ENCODE measurements at regions not wholly inside any gene's neighbourhood (a gene's known extent, or its start where the extent isn't known, plus 50 kb on each side); places are given as distances from the start of the nearest gene placed in this dataset.
A peak's percentile ranks its signal among the peaks of the same experiment; 100 is the strongest.
"Not testable (repeated sequence)": the region's sequence is repeated elsewhere in the genome, so short reads cannot be mapped to it uniquely, and the experiment has no call there.

DNA sequence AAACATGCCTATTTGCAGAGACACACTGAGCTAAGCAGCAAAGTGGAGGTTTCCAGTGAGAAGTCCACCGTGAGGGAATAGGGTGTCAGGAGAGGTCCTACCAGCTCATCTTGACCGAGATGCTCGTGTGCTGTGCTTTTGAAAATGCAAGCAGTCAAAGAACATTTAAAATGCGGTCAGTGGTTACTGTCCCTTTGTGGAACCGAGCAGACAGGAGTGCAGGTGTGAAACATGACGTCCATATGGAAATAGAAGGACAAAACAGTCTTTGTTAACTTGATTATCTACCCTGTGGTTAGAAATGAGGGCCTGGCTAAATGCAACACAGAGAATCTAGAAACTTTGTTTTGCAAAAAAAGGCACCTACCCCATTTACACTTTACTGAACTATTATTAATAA, 473.3 kb downstream of the SPATA31A6 start:
- H3K4me3 ChIP-seq; H3K9me3 ChIP-seq; H3K36me3 ChIP-seq; DNase-seq (ENCODE audit: low spot score); H3K4me1 ChIP-seq; H3K27ac ChIP-seq; H3K27me3 ChIP-seq: not testable (repeated sequence)

- H3K4me3 ChIP-seq; H3K27me3 ChIP-seq; H3K36me3 ChIP-seq; H3K4me1 ChIP-seq; H3K27ac ChIP-seq; H3K9me3 ChIP-seq; DNase-seq (ENCODE audit: low spot score): not testable (repeated sequence)
Observed at GRCh38 chr9:42657496-42657895, 474.0 kb downstream of the SPATA31A6 start.

DNA sequence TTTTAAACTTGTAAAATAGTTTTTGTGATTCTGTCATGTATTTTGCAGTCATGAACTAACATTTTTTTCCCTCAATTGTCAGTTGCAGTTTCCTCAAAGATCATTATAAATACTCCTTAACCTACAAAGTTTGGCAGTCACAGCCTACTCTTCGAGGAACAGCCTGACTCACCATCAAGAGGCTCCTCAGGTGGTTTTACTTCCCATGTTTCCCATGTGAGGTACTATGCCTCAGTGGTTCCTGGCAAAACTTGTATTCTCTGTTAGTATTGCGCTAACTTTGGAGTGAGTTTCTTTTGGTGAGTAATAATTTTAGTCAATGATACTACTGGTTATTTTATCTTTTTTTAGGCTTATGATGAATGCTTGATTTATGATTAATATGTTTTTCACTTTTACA, 513.7 kb downstream of the SPATA31A6 start:
- DNase-seq (ENCODE audit: low spot score); H3K36me3 ChIP-seq; H3K4me1 ChIP-seq; H3K27me3 ChIP-seq; H3K9me3 ChIP-seq; H3K27ac ChIP-seq; H3K4me3 ChIP-seq: not testable (repeated sequence)

- H3K27ac ChIP-seq; H3K4me1 ChIP-seq; H3K4me3 ChIP-seq; H3K36me3 ChIP-seq; H3K9me3 ChIP-seq; H3K27me3 ChIP-seq; DNase-seq (ENCODE audit: low spot score): not testable (repeated sequence)
Observed at GRCh38 chr9:42702890-42703289, 519.4 kb downstream of the SPATA31A6 start.

- not testable (repeated sequence) for DNase-seq (ENCODE audit: low spot score); H3K27me3 ChIP-seq
- H3K4me3 ChIP-seq, result peak overlapping the region; percentile 17 to 21
Observed at GRCh38 chr9:42724841-42725835, 541.7 kb downstream of the SPATA31A6 start.

DNA sequence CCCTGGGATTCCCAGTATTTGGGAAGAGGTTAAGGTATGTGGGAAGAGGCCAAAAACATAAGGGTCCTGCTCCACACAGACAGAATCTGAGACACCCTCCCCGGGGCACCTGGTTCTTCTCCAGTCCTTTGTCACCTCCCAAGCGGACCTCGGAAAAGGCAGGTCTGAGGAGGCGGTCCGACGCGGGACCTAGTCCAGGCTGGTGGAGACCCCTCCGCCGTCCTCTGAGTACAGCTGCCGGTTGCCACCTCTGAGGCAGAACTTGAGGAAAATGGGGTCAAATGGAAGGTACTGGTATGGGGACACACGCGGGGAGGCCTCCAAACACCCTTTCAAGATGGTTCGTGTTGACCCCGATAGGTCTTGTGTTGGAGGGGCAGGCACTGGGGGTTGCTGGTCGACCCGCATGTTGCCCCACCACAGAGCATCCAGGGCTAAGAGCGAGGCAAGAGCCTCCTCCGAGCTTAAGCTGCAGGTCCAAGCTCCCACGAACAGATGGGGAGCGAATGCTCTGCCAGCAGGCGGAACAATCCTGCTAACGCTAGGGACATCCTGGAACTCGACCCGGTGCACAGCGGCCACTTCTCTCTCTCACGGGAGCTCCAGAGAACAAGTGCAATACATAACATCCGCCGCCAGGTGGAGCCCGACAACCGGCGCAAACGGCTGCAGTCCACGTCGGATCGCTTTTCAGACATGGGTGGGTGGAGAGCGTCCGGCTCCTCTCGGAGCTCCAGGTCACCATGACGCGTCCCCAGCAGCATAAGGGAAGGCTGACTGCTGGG, 559.8 kb downstream of the SPATA31A6 start:
- not testable (repeated sequence) for H3K4me3 ChIP-seq, H3K4me1 ChIP-seq, H3K27me3 ChIP-seq, H3K27ac ChIP-seq, H3K9me3 ChIP-seq, H3K36me3 ChIP-seq
- peak; percentile 76 to 85 for TF ChIP-seq CTCF (IDR thresholded peaks at IDR 0.05)
- peak; percentile 70 for DNase-seq (ENCODE audit: low spot score)

More at GRCh38 chr9:42724841-42725835, 541.7 kb downstream of the SPATA31A6 start:
- not testable (repeated sequence) for H3K36me3 ChIP-seq, H3K4me1 ChIP-seq, H3K9me3 ChIP-seq, H3K27ac ChIP-seq

- not testable (repeated sequence) for H3K27me3 ChIP-seq; DNase-seq (ENCODE audit: low spot score); H3K36me3 ChIP-seq; H3K9me3 ChIP-seq; H3K27ac ChIP-seq; H3K4me3 ChIP-seq; H3K4me1 ChIP-seq
Observed at GRCh38 chr9:42757251-42757650, 573.8 kb downstream of the SPATA31A6 start.

DNA sequence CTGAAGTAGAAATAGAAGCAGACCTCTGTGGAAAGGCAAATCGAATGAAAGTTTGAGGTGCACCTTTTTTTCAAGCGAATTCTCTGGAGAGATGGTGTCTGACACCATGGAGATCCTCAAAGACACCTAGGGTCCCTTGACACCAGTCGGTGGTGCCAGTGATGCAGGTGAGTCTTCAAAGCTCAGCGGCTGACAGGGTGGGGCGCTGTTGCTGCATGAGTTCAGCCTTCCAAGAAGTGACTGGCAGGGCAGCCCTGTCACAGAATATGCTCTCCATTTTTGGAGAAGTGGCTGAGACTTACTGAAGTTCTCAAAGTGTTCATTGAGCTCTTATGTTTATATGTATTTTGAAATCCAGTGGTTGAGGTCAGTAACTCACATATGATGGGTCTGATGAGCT, 575.9 kb downstream of the SPATA31A6 start:
- H3K4me1 ChIP-seq; H3K27me3 ChIP-seq; DNase-seq (ENCODE audit: low spot score); H3K9me3 ChIP-seq; H3K27ac ChIP-seq; H3K36me3 ChIP-seq; H3K4me3 ChIP-seq: not testable (repeated sequence)

DNA sequence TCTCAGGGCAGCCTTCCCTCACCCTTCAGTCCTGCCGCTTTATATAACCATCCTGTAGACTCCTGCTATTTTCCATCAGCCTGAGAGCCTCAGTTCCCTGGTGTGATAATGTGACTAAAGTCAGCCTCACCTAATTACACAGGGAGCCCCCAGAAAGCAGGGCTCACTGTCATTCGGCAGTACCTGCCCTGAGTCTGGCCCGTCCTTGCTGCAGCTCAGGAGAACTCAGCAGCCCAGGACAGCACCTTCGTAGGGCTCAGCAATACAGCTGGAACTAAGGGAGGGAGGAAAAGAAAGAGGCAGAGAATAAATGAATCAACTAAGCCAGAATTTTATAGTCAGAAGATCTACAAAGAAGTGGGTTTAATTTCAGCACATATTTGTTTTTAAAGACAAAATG, 598.7 kb downstream of the SPATA31A6 start:
- H3K27me3 ChIP-seq; H3K9me3 ChIP-seq; H3K36me3 ChIP-seq; H3K4me3 ChIP-seq; H3K27ac ChIP-seq; H3K4me1 ChIP-seq; DNase-seq (ENCODE audit: low spot score): not testable (repeated sequence)

GRCh38 chr9:42792725-42793124, 609.3 kb downstream of the SPATA31A6 start:
- H3K27me3 ChIP-seq; H3K27ac ChIP-seq; H3K4me1 ChIP-seq; H3K9me3 ChIP-seq; H3K4me3 ChIP-seq; H3K36me3 ChIP-seq; DNase-seq (ENCODE audit: low spot score): not testable (repeated sequence)

All from right atrium auricular region (tissue), 2 donors.